ENCODE measurements at regions not wholly inside any gene's neighbourhood (a gene's known extent, or its start where the extent isn't known, plus 50 kb on each side); places are given as distances from the start of the nearest gene placed in this dataset.
"Not testable (repeated sequence)": the region's sequence is repeated elsewhere in the genome, so short reads cannot be mapped to it uniquely, and the experiment has no call there.

GRCh38 chr7:159306012-159306411 lies 161.3 kb upstream of the VIPR2 start:
- no peak for DNase-seq
- Mint-ChIP-seq H3K27me3 (peaks cover 8% of the 10 kb centered on the region), H3K36me3 (no peaks in the 10 kb centered on the region), H3K9me3 (peaks cover 7% of the 10 kb centered on the region), H3K27ac (no peak overlapping the region), H3K4me3 (no peak overlapping the region), H3K4me1 (ENCODE audit: low read depth) (no peaks in the 10 kb centered on the region)
- ChIA-PET POLR2A (no interaction called here), CTCF (no interaction called here)
- intact Hi-C loops (cut with micrococcal nuclease) = no loop called here

GRCh38 chr7:159305185-159305584 lies 160.5 kb upstream of the VIPR2 start:
- H3K4me1 Mint-ChIP-seq (ENCODE audit: low read depth); H3K36me3 Mint-ChIP-seq; H3K27ac Mint-ChIP-seq; intact Hi-C loops (cut with micrococcal nuclease); DNase-seq; POLR2A ChIA-PET; H3K9me3 Mint-ChIP-seq; CTCF ChIA-PET; H3K27me3 Mint-ChIP-seq; H3K4me3 Mint-ChIP-seq: not testable (repeated sequence)

- POLR2A ChIA-PET; H3K4me1 Mint-ChIP-seq (ENCODE audit: low read depth): not testable (repeated sequence)
Measured at GRCh38 chr7:159303510-159303909, 158.8 kb upstream of the VIPR2 start.

DNA sequence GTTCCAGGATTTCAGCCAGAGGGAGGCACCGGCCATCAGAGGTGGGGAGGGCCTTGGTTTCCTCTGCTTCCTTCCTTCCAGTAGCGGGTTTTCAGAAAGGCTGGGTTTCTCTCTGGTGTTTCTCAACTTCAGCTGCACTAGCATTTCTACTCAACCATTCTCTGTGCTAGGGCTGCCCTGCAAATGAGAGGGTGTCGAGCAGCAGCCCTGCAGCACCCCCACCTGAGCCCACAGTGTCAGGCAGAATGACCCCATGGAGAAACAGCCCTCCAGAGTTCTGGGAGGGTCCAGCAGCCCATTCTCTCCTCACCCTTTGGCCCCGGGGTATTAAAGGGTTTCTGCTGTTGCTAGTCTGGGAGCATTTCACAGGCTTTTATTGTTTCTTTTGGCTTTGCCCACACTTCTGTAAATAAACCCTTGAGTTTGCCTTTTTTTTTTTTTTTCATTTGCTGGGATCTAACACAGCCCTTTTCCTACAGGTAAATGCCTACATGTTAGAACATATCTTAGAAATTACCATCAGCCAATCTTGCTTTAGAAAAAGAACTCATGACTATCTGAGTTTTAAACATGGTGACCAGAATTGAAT lies 151.5 kb upstream of the VIPR2 start:
- Mint-ChIP-seq H3K4me1 (ENCODE audit: low read depth) (no peaks in the 10 kb centered on the region), H3K9me3 (peaks cover 3% of the 10 kb centered on the region), H3K4me3 (no peak overlapping the region), H3K36me3 (peaks cover 3% of the 10 kb centered on the region), H3K27me3 (peaks cover 9% of the 10 kb centered on the region), H3K27ac (no peak overlapping the region)
- no peak for DNase-seq
- intact Hi-C loops (cut with micrococcal nuclease) = no loop called here
- ChIA-PET POLR2A (no interaction called here), CTCF (no interaction called here)

More at GRCh38 chr7:159303510-159303909, 158.8 kb upstream of the VIPR2 start:
- intact Hi-C loops (cut with micrococcal nuclease); H3K4me3 Mint-ChIP-seq; DNase-seq; H3K27me3 Mint-ChIP-seq; H3K27ac Mint-ChIP-seq; H3K9me3 Mint-ChIP-seq; CTCF ChIA-PET; H3K36me3 Mint-ChIP-seq: not testable (repeated sequence)

DNA sequence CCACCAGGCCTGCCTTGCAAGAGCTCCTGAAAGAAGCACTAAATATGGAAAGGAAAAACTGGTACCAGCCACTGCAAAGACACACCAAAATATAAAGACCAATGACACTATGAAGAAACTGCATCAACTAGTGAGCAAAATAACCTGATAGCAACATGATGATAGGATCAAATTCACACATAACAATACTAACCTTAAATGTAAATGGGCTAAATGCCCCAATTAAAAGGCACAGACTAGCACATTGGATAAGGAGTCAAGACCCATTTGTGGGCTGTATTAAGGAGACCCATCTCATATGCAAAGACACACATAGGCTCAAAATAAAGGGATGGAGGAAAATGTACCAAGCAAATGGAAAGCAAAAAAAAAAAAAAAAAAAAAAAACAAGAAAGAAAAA lies 141.8 kb upstream of the VIPR2 start:
- H3K9me3 Mint-ChIP-seq; H3K36me3 Mint-ChIP-seq; POLR2A ChIA-PET; H3K4me1 Mint-ChIP-seq (ENCODE audit: low read depth); intact Hi-C loops (cut with micrococcal nuclease); H3K4me3 Mint-ChIP-seq; H3K27ac Mint-ChIP-seq; DNase-seq; CTCF ChIA-PET: not testable (repeated sequence)
- H3K27me3 Mint-ChIP-seq = peaks cover 18% of the 10 kb centered on the region

DNA sequence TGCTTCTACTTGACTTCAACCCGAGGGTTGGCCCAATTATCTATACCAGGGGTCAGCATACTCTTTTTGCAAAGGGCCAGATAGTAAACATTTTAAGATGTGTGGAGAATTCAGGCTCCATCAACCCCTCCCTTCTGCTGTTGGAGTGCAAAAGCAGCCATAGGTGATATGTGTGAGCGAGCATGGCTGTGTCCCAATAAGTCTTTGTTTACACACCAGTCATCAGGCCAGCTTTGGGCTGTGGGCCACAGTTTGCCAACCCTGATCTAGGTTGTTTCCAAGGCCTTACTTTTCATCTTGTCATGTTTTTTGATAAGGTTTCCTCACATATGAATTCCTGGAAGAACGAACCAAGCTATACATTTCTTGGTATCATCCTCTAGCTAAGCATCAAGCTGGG lies 136.9 kb upstream of the VIPR2 start:
- intact Hi-C loops (cut with micrococcal nuclease) = no loop called here
- no peak overlapping the region for H3K4me3 Mint-ChIP-seq
- no peak overlapping the region for H3K27ac Mint-ChIP-seq
- POLR2A ChIA-PET = no interaction called here
- no peaks in the 10 kb centered on the region for H3K4me1 Mint-ChIP-seq (ENCODE audit: low read depth)
- CTCF ChIA-PET = no interaction called here
- peaks cover 6% of the 10 kb centered on the region for H3K9me3 Mint-ChIP-seq
- H3K27me3 Mint-ChIP-seq = peaks cover 27% of the 10 kb centered on the region
- no peak for DNase-seq
- H3K36me3 Mint-ChIP-seq = no peaks in the 10 kb centered on the region

DNA sequence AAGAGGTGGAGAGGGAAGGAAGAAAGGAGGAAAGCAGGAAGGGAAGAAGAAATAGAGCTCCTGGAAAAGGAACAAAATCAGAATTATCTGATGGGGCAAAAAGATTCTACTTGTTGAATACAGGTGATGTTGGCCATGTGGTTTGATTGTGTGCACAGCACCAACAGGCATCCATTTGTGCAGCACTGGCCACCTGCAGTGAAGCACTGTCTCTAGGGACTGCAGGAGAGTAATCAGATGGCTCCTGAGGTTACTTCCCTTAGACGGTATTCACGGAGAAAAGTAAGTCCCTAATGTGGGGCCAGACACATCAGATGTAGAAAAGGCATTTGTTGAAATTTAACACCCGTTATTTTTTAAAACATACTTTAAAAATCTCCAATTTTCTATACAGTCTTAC lies 135.3 kb upstream of the VIPR2 start:
- no peaks in the 10 kb centered on the region for H3K4me1 Mint-ChIP-seq (ENCODE audit: low read depth)
- ChIA-PET CTCF (no interaction called here), POLR2A (no interaction called here)
- no peak overlapping the region for H3K4me3 Mint-ChIP-seq
- H3K36me3 Mint-ChIP-seq = no peaks in the 10 kb centered on the region
- H3K27ac Mint-ChIP-seq = no peak overlapping the region
- no peak for DNase-seq
- intact Hi-C loops (cut with micrococcal nuclease) = no loop called here
- H3K27me3 Mint-ChIP-seq = peaks cover 30% of the 10 kb centered on the region
- H3K9me3 Mint-ChIP-seq = peaks cover 16% of the 10 kb centered on the region

DNA sequence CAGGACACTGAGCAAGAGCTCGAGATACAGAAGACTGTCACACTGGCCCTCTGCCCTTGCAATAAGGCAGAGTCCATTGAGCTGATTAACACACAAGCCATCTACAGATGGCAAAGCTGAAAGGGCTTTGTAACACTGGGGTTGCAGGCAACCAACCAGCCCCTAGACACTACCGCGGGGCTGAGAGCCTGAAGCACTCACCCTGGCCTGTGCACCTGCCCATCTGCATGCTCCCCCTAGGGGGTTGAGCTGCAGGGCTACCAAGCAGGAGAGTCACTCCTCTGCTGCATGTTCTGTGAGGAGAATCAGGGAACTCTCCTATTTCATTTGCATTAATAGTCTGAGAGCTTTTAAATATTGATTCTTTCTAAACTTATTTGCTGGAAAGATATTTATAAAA lies 128.1 kb upstream of the VIPR2 start:
- ChIA-PET CTCF (no interaction called here), POLR2A (no interaction called here)
- intact Hi-C loops (cut with micrococcal nuclease) = no loop called here
- no peak overlapping the region for H3K4me3 Mint-ChIP-seq
- peaks cover 17% of the 10 kb centered on the region for H3K27me3 Mint-ChIP-seq
- H3K36me3 Mint-ChIP-seq = peaks cover 7% of the 10 kb centered on the region
- no peaks in the 10 kb centered on the region for H3K4me1 Mint-ChIP-seq (ENCODE audit: low read depth)
- no peak overlapping the region for H3K27ac Mint-ChIP-seq
- DNase-seq = no peak
- peaks cover 40% of the 10 kb centered on the region for H3K9me3 Mint-ChIP-seq

GRCh38 chr7:159271781-159272180 lies 127.1 kb upstream of the VIPR2 start:
- intact Hi-C loops (cut with micrococcal nuclease) = no loop called here
- Mint-ChIP-seq H3K27ac (no peak overlapping the region), H3K27me3 (peaks cover 13% of the 10 kb centered on the region), H3K4me1 (ENCODE audit: low read depth) (no peaks in the 10 kb centered on the region), H3K36me3 (peaks cover 7% of the 10 kb centered on the region), H3K4me3 (no peak overlapping the region), H3K9me3 (peaks cover 36% of the 10 kb centered on the region)
- POLR2A ChIA-PET = no interaction called here
- DNase-seq = no peak
- CTCF ChIA-PET = no interaction called here

DNA sequence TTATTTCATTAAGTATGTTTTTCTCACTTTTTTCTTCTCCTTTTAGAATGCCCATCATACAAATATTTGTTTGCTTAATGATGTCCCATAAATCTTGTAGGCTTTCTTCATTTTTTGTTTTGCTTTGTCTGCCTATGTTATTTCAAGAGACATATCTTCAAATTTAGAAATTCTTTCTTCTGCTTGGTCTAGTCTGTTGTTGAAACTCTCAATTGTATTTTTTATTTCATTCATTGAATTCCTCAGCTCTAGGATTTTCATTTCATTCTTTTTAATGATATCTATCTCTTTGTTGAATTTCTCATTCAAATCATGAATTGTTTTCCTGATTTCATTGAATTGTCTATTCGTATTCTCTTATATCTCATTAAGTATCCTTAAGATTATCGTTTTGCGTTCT lies 125.1 kb upstream of the VIPR2 start:
- POLR2A ChIA-PET = no interaction called here

DNA sequence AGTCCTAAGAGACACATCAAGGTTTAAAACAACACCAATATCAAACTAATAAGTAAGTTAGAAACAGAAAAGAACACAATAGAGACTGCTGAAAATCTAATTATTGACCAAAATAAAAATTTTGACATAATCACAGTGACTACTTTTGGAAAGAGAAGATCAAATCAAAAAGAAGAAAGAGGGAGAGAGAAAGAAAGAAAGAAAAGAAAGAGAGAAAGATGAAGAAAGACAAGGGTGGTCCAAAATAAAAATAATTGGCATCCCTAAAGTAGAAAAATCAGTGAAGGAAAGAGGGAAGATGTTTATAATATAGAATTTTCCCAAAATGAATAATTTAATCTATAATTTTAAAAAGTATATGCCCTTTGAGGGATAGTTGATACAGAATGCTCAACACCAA lies 118.8 kb upstream of the VIPR2 start:
- no peak for DNase-seq
- H3K9me3 Mint-ChIP-seq = peaks cover 18% of the 10 kb centered on the region
- H3K36me3 Mint-ChIP-seq = peaks cover 2% of the 10 kb centered on the region
- H3K4me3 Mint-ChIP-seq = no peak overlapping the region
- no peak overlapping the region for H3K27ac Mint-ChIP-seq
- intact Hi-C loops (cut with micrococcal nuclease) = no loop called here
- H3K4me1 Mint-ChIP-seq (ENCODE audit: low read depth) = no peaks in the 10 kb centered on the region
- ChIA-PET CTCF (no interaction called here), POLR2A (no interaction called here)
- H3K27me3 Mint-ChIP-seq = peaks cover 8% of the 10 kb centered on the region

More for the DNA sequence above, 125.1 kb upstream of the VIPR2 start:
- Mint-ChIP-seq H3K9me3 (peaks cover 25% of the 10 kb centered on the region), H3K36me3 (peaks cover 7% of the 10 kb centered on the region), H3K4me3 (no peak overlapping the region), H3K27me3 (peaks cover 3% of the 10 kb centered on the region), H3K4me1 (ENCODE audit: low read depth) (no peaks in the 10 kb centered on the region), H3K27ac (no peak overlapping the region)
- CTCF ChIA-PET = no interaction called here
- intact Hi-C loops (cut with micrococcal nuclease) = no loop called here
- no peak for DNase-seq

DNA sequence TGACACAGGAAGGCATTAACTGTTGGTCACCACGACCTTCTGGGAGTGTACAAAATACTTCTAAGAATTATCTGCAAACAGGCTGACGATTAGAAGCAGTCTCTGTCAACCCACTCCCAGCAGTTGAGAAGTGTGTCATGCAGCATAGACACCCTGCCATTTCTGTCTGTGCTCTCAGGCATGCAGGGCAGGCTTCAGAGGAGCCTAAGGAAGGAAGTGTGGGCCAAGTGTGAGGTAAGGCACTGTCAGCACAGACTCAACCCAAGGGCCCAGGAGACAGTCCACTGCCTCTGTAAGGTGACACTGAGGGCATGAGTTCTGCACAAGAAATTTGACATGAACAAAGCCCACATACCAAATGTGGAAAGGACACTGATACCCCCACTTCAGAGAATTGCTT lies 109.0 kb upstream of the VIPR2 start:
- Mint-ChIP-seq H3K4me3 (no peak overlapping the region), H3K9me3 (no peaks in the 10 kb centered on the region), H3K27me3 (peaks cover 11% of the 10 kb centered on the region), H3K4me1 (ENCODE audit: low read depth) (no peaks in the 10 kb centered on the region), H3K36me3 (no peaks in the 10 kb centered on the region), H3K27ac (no peak overlapping the region)
- DNase-seq = no peak
- intact Hi-C loops (cut with micrococcal nuclease) = no loop called here
- ChIA-PET CTCF (no interaction called here), POLR2A (no interaction called here)

DNA sequence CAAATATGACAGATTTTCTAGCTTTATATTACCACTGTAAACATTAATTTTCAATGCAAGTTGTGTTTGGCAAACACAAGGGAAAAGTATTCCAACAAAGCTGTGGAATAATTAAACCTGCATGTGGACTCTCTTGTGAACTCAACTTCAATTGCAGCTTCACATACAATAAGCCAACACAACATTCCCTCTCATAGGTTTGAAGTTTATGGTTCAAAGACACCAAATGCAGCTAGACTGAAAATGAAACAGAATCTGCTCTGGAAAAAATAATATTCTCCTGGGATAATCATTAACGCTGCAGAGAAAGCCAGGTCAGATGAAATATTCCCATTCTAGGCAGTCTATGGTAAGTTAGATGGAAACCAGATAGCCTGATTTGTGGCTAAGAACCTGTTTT lies 105.8 kb upstream of the VIPR2 start:
- H3K4me1 Mint-ChIP-seq (ENCODE audit: low read depth) = peaks cover 5% of the 10 kb centered on the region
- H3K9me3 Mint-ChIP-seq = no peaks in the 10 kb centered on the region
- ChIA-PET CTCF (no interaction called here), POLR2A (no interaction called here)
- H3K4me3 Mint-ChIP-seq = no peak overlapping the region
- no peak overlapping the region for H3K27ac Mint-ChIP-seq
- peaks cover 10% of the 10 kb centered on the region for H3K27me3 Mint-ChIP-seq
- no peaks in the 10 kb centered on the region for H3K36me3 Mint-ChIP-seq
- intact Hi-C loops (cut with micrococcal nuclease) = no loop called here
- no peak for DNase-seq

GRCh38 chr7:159249671-159250070 lies 105.0 kb upstream of the VIPR2 start:
- POLR2A ChIA-PET = no interaction called here
- Mint-ChIP-seq H3K4me1 (ENCODE audit: low read depth) (peaks cover 5% of the 10 kb centered on the region), H3K27ac (no peak overlapping the region), H3K4me3 (no peak overlapping the region), H3K9me3 (no peaks in the 10 kb centered on the region), H3K27me3 (peaks cover 11% of the 10 kb centered on the region), H3K36me3 (no peaks in the 10 kb centered on the region)
- intact Hi-C loops (cut with micrococcal nuclease) = no loop called here
- no peak for DNase-seq
- CTCF ChIA-PET = no interaction called here

Data from activated CD4-positive, alpha-beta memory T cell treated with anti-CD3 and anti-CD28 coated beads for 36 hours (primary cell).